Stomach (tissue), 4 donors: ENCODE measurements at regions not wholly inside any gene's neighbourhood (a gene's known extent, or its start where the extent isn't known, plus 50 kb on each side); places are given as distances from the start of the nearest gene placed in this dataset.

ENCODE experiments used
- EP300 ChIP-seq: sonication (generic); formaldehyde crosslinking; IDR thresholded peaks from one replicate; pipeline ENCODE4 v1.6.1; 2017; ENCODE audit warnings: antibody characterized with exemption
- POLR2A ChIP-seq, 4 donors: fragments of 450-650 bp; IDR thresholded peaks; one replicate each; pipeline ENCODE4 v1.6.1; 2016; ENCODE audit warnings: antibody characterized with exemption in 4 of 4, control low read depth in 2 of 4, mild to moderate bottlenecking in 1 of 4, moderate library complexity in 1 of 4
- POLR2AphosphoS5 ChIP-seq, 3 donors: sonication (generic); formaldehyde crosslinking; IDR thresholded peaks; one replicate each; pipeline ENCODE4 v1.6.1; 2016; ENCODE audit warnings: antibody characterized with exemption in 3 of 3
- TF ChIP-seq, protein P1 (sequence below), 7 experiments: fragments of 450-650 bp in 4 of 7; fragments of 200-600 bp in 3 of 7; sonication (generic) in 3 of 7; IDR thresholded peaks; one replicate each; pipeline ENCODE4 v1.5.1; 2016 to 2019; ENCODE audit warnings: antibody characterized with exemption in 7 of 7, control low read depth in 2 of 7, mild to moderate bottlenecking in 1 of 7

DNA sequence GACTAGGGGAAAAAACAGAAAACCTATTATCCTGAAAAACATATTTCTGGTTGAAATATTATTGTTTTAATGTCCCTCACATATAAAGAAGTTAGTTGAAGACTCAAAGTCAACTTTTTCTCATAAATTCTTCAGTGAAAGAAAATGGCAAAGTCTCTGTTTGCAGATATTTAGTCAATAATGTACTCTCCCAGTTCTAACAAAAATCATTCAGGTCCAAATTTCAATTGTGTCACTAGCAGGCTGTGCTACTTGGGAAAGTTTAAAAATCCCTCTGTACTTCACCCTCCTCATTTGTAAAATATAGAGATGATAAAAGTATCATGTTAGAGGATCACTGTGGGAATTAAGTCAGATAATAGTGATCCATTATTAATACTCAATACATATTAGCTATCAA lies 496.5 kb downstream of the FSCB start:
- TF ChIP-seq, protein P1, sequence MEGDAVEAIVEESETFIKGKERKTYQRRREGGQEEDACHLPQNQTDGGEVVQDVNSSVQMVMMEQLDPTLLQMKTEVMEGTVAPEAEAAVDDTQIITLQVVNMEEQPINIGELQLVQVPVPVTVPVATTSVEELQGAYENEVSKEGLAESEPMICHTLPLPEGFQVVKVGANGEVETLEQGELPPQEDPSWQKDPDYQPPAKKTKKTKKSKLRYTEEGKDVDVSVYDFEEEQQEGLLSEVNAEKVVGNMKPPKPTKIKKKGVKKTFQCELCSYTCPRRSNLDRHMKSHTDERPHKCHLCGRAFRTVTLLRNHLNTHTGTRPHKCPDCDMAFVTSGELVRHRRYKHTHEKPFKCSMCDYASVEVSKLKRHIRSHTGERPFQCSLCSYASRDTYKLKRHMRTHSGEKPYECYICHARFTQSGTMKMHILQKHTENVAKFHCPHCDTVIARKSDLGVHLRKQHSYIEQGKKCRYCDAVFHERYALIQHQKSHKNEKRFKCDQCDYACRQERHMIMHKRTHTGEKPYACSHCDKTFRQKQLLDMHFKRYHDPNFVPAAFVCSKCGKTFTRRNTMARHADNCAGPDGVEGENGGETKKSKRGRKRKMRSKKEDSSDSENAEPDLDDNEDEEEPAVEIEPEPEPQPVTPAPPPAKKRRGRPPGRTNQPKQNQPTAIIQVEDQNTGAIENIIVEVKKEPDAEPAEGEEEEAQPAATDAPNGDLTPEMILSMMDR (IDR thresholded peaks at IDR 0.05), result no peak
- TF ChIP-seq POLR2A (IDR thresholded peaks at IDR 0.05) (no peak), POLR2AphosphoS5 (IDR thresholded peaks at IDR 0.05) (no peak), EP300 (no peak)
